Prostate gland (tissue), 2 donors: ENCODE measurements at regions not wholly inside any gene's neighbourhood (a gene's known extent, or its start where the extent isn't known, plus 50 kb on each side); places are given as distances from the start of the nearest gene placed in this dataset.

Experiments
- DNase-seq: peaks from one replicate; pipeline ENCODE4 v3.0.0-alpha.2; 2019; ENCODE audit warnings: low spot score
- H3K27ac ChIP-seq, 2 donors: fragments of 200-600 bp; sonication (generic); 2 replicates each; pipeline ENCODE4 v1.5.1; 2017 to 2019
- H3K27me3 ChIP-seq: fragments of 200-600 bp; sonication (generic); replicated peaks from 2 replicates; pipeline ENCODE4 v1.5.1; 2019; ENCODE audit not compliant: insufficient read depth
- H3K36me3 ChIP-seq, 2 donors: fragments of 200-600 bp; sonication (generic); 1 replicate in 1 of 2; 2 replicates in 1 of 2; pipeline versions ENCODE4 v1.5.1 to v1.8.1; 2017 to 2019
- H3K4me1 ChIP-seq: fragments of 200-600 bp; sonication (generic); replicated peaks from 2 replicates; pipeline ENCODE4 v1.5.1; 2019
- H3K4me3 ChIP-seq, 2 donors: fragments of 200-600 bp; sonication (generic); 2 replicates each; pipeline ENCODE4 v1.5.1; 2017 to 2019
- H3K9me3 ChIP-seq: fragments of 200-600 bp; sonication (generic); 2 replicates; pipeline ENCODE4 v1.5.1; 2017
- POLR2A ChIP-seq: fragments of 450-650 bp; IDR thresholded peaks from one replicate; pipeline ENCODE4 v1.6.1; 2016; ENCODE audit warnings: antibody characterized with exemption, mild to moderate bottlenecking
- POLR2AphosphoS5 ChIP-seq: sonication (generic); formaldehyde crosslinking; IDR thresholded peaks from one replicate; pipeline ENCODE4 v1.6.1; 2017; ENCODE audit warnings: antibody characterized with exemption
- WGBS: methylation state at CpG from one replicate; pipeline ENCODE4 v1.1.5; 2018; 5-methylcytosine and 5-hydroxymethylcytosine counted together
- intact Hi-C: fragments of 100-400 bp; cut with DNase I; formaldehyde crosslinking; loops from one replicate; pipeline ENCODE4 v1.14.2; 2022
- TF ChIP-seq, protein P1 (sequence below), 4 experiments: fragments of 200-600 bp in 2 of 4; fragments of 450-650 bp in 2 of 4; sonication (generic) in 2 of 4; IDR thresholded peaks; 1 replicate in 3 of 4; 2 replicates in 1 of 4; pipeline ENCODE4 v1.5.1; 2016 to 2019; ENCODE audit warnings: antibody characterized with exemption in 4 of 4, mild to moderate bottlenecking in 2 of 4, moderate library complexity in 2 of 4

DNA sequence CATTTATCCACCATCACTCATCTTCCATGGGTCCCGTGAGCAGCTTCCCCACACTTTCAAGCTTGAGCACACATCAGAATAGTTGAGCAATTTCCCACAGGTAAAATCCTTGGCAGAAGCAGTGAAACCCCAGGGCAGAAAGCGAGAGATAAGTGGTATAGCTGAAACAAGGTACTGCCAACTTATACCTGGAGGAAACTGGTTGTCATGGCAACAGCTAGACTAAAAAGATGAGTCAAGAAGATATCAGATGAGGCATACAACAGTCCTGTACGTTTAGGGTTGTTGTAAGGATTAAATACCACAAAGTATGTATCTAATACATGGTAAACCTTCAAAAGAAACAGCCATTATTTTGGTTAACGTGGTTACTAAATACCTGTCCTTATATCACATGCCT, 66.9 kb upstream of the PHOX2B start:
- H3K36me3 ChIP-seq, result no peaks in the 10 kb centered on the region
- DNase-seq, result no peak
- no peak overlapping the region for H3K27ac ChIP-seq
- no peak overlapping the region for H3K4me3 ChIP-seq
- no peaks in the 10 kb centered on the region for H3K9me3 ChIP-seq
- no peaks in the 10 kb centered on the region for H3K4me1 ChIP-seq
- WGBS, result 69% methylated on average over 4 of the region's 4 CpGs
- H3K27me3 ChIP-seq, result peaks cover 3% of the 10 kb centered on the region
- TF ChIP-seq POLR2A, result no peak
- TF ChIP-seq, protein P1, sequence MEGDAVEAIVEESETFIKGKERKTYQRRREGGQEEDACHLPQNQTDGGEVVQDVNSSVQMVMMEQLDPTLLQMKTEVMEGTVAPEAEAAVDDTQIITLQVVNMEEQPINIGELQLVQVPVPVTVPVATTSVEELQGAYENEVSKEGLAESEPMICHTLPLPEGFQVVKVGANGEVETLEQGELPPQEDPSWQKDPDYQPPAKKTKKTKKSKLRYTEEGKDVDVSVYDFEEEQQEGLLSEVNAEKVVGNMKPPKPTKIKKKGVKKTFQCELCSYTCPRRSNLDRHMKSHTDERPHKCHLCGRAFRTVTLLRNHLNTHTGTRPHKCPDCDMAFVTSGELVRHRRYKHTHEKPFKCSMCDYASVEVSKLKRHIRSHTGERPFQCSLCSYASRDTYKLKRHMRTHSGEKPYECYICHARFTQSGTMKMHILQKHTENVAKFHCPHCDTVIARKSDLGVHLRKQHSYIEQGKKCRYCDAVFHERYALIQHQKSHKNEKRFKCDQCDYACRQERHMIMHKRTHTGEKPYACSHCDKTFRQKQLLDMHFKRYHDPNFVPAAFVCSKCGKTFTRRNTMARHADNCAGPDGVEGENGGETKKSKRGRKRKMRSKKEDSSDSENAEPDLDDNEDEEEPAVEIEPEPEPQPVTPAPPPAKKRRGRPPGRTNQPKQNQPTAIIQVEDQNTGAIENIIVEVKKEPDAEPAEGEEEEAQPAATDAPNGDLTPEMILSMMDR (IDR thresholded peaks at IDR 0.05), result no peak
- no peak for TF ChIP-seq POLR2AphosphoS5
- intact Hi-C loops, result no loop called here

DNA sequence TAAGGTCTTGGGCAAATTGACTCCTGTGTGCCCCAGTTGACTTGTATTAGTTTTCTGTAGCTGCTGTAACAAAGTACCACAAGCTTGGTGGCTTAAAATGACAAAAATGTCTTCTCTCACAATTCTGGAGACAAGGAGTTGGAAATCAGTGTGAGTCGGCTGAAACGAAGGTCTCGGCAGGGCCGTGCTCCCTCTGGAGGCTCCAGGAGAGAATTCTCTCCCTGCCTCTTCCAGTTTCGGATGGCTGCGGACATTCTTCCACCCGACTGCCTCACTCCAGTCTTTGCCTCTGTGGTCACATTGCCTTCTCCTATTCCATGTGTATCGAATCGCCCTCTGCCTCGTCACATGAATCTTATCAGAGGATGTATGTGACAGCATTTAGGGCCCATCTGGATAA, 66.0 kb upstream of the PHOX2B start:
- no peaks in the 10 kb centered on the region for H3K9me3 ChIP-seq
- 33% methylated on average over 10 of the region's 10 CpGs for WGBS
- DNase-seq, result no peak
- H3K4me1 ChIP-seq, result no peaks in the 10 kb centered on the region
- H3K4me3 ChIP-seq, result no peak overlapping the region
- H3K27me3 ChIP-seq, result peaks cover 3% of the 10 kb centered on the region
- TF ChIP-seq POLR2A (no peak), POLR2AphosphoS5 (no peak)
- TF ChIP-seq, protein P1 (IDR thresholded peaks at IDR 0.05), result peak in 1 of 4 experiments; percentile 9
- intact Hi-C loops, result no loop called here
- no peaks in the 10 kb centered on the region for H3K36me3 ChIP-seq
- no peak overlapping the region for H3K27ac ChIP-seq

DNA sequence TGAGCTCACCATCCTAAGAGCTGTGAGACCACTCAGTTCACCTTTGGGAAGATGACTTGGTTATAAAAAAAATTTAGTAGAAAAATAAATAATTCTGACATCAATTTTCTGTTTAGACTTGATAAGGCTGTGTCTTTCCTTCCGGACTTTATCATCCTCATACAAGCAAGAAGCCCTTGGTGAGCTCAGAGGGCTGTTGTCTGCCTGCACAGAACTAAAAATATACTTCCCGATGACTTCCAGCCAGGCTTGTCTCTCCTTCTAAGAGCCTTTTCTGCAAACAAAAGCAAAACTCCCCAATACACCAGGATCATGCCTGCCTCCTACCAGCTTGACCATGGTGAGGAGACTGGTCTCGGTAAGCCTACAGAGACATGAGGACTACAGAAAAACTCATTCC, 58.3 kb upstream of the PHOX2B start:
- no peak for TF ChIP-seq POLR2A
- no peak for TF ChIP-seq POLR2AphosphoS5
- TF ChIP-seq, protein P1 (IDR thresholded peaks at IDR 0.05), result no peak
- no peaks in the 10 kb centered on the region for H3K27me3 ChIP-seq
- WGBS, result 87% methylated on average over 3 of the region's 3 CpGs
- no peaks in the 10 kb centered on the region for H3K36me3 ChIP-seq
- no peak overlapping the region for H3K4me3 ChIP-seq
- no peaks in the 10 kb centered on the region for H3K4me1 ChIP-seq
- intact Hi-C loops, result no loop called here
- DNase-seq, result no peak
- no peak overlapping the region for H3K27ac ChIP-seq
- H3K9me3 ChIP-seq, result no peaks in the 10 kb centered on the region

DNA sequence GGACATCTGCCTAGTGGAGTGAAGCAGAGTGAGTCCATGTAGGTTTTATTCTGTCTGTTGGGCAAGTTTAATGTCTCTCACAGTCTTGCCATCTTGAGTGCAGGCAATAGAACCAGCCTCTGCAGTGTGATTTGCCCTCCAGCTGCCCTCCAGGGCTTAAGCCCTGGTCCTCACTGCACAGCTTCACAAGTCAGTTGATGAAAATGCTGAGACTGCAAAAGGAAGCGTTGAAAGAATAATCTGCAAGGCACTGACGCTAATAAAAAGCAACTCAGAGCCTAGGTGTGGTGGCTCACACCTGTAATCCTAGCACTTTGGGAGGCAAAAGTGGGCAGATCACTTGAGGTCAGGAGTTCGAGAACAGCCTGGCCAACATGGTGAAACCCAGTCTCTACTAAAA, 54.1 kb upstream of the PHOX2B start:
- intact Hi-C loops, result no loop called here
- Histone ChIP-seq H3K36me3 (no peaks in the 10 kb centered on the region), H3K27ac (no peak overlapping the region), H3K27me3 (no peaks in the 10 kb centered on the region), H3K4me1 (no peaks in the 10 kb centered on the region), H3K4me3 (no peak overlapping the region), H3K9me3 (no peaks in the 10 kb centered on the region)
- WGBS, result 86% methylated on average over 3 of the region's 3 CpGs
- DNase-seq, result no peak
- TF ChIP-seq POLR2A (no peak), POLR2AphosphoS5 (no peak)
- TF ChIP-seq, protein P1 (IDR thresholded peaks at IDR 0.05), result no peak

DNA sequence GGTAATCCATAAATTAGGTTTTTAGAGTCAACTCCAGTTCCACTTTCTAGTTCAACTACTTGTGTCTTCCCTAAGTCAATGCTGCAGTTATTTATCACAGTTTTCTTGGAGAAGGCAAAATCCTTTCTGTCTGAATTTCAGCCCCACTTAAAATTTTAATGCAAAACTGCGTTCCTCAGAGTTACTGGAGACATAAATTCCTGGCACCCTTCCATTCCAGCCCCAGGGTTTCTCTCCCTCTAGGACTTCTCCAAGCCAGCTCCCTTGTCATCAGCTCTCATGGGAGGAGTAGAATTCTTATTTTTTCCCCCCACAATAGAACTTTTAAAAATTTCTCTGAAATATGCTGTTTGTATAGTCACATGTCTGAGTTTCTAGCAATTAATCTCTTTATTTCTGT, 50.6 kb upstream of the PHOX2B start:
- Histone ChIP-seq H3K27ac (no peak overlapping the region), H3K4me1 (no peaks in the 10 kb centered on the region), H3K27me3 (no peaks in the 10 kb centered on the region), H3K36me3 (no peaks in the 10 kb centered on the region), H3K4me3 (no peak overlapping the region), H3K9me3 (no peaks in the 10 kb centered on the region)
- 17% methylated on average over 1 of the region's 1 CpG for WGBS
- intact Hi-C loops, result no loop called here
- DNase-seq, result no peak
- TF ChIP-seq, protein P1 (IDR thresholded peaks at IDR 0.05), result no peak
- TF ChIP-seq POLR2AphosphoS5 (no peak), POLR2A (no peak)
